GM12892 (cell line): ENCODE measurements at regions not wholly inside any gene's neighbourhood (a gene's known extent, or its start where the extent isn't known, plus 50 kb on each side); places are given as distances from the start of the nearest gene placed in this dataset.

Experiments
- POLR2AphosphoS5 ChIP-seq: IDR thresholded peaks from 2 replicates; pipeline ENCODE4 v1.6.1; 2011; ENCODE audit warnings: low read depth, low read length, control low read depth
- TAF1 ChIP-seq: IDR thresholded peaks from 2 replicates; pipeline ENCODE4 v1.6.1; 2011; ENCODE audit warnings: low read depth, mild to moderate bottlenecking, control low read depth, low read length, borderline replicate concordance

- TF ChIP-seq TAF1 (no peak), POLR2AphosphoS5 (no peak)
Observed at GRCh38 chr6:139713900-139714506, 339.6 kb upstream of the CITED2 start.
